ENCODE measurements at regions not wholly inside any gene's neighbourhood (a gene's known extent, or its start where the extent isn't known, plus 50 kb on each side); places are given as distances from the start of the nearest gene placed in this dataset.
"Not testable (repeated sequence)": the region's sequence is repeated elsewhere in the genome, so short reads cannot be mapped to it uniquely, and the experiment has no call there.

DNA sequence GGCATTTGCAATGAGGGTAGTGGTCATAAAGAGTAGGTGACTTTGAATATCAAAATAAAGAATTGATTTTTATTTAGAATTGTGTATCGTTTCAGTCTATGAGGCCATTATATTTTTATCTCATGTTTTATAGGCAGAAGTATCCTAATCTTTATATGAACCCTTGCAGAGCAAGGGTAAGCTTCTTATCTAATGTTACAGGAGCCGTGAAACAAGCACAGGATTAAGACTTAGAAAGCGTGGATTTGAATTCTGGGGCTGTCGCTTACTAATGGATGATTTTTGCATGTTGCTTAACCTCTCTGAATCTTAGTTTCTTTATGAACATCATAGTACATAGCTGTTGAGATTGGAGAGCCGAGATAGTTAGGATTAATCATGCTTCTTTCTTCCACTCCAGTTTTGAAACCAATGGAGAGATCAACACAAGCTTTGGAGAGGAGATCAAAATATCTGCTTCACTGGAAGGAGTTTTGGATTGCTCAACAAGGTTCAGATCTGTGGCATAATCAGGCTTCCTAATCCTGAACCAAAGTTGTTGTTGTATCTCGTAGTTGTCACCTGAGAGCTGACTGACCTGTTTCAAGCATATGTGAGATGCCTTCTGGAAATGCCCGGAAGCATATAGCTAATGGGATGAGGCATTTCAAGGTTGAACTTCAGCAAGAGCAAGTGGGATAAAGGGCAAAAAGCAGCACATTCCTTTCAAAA lies 166.9 kb upstream of the GK2 start:
- in situ Hi-C loops (cut with MboI; ENCODE audit: low sequenced_read_pairs): loop anchor here (25.0 kb wide), 1 partner anchor 613 kb away; no protein-coding TSS in a partner anchor

DNA sequence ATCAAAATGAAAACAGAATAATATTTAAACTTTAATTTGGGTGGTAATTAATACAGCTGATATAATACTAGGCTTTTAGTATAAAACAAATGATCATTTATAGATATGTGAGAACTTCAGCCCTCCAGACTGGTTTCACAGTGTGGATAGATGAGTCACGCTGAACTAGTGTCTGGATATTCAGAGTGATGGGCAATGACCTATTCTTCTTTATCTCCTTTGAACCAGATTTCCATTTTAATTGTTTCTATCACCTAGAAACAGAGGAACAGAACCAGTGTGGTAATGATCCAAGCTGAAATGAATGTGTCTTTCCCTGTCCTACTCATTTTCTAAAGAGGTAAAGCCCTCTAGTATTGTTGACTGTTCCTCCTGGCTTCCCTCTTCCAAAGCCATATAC lies 155.2 kb upstream of the GK2 start:
- in situ Hi-C loops (cut with MboI; ENCODE audit: low sequenced_read_pairs): loop anchor here (25.0 kb wide), 1 partner anchor 601 kb away; no protein-coding TSS in a partner anchor

DNA sequence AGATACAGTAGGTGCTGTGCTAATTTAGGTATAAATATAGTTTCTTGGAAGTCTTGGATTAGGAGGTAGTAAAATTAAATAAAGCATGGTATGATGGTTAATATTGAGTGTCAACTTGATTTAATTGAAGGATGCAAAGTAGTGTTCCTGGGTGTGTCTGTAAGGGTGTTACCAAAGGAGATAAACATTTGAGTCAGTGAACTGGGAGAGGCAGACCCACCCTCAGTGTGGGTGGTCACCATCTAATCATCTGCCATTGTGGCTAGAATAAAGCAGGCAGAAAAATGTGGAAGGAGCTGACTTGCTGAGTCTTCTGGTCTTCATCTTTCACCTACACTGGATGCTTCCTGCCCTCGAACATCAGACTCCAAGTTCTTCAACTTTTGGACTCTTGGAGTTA lies 153.7 kb upstream of the GK2 start:
- in situ Hi-C loops (cut with MboI; ENCODE audit: low sequenced_read_pairs): loop anchor here (25.0 kb wide), 1 partner anchor 599 kb away; no protein-coding TSS in a partner anchor

DNA sequence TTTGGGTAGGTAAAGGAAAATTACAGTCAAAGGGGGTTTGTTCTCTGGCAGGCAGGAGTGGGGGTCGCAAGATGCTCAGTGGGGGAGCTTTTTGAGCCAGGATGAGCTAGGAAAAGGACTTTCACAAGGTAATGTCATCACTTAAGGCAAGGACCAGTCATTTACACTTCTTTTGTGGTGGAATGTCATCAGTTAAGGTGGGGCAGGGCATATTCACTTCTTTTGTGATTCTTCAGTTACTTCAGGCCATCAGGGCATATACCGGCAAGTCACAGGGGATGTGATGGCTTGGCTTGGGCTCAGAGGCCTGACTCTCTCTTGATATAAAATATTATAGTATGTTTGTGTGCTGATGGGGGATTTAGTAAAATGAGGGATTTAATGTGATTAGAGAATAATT lies 151.4 kb upstream of the GK2 start:
- in situ Hi-C loops (cut with MboI; ENCODE audit: low sequenced_read_pairs): loop anchor here (25.0 kb wide), 1 partner anchor 597 kb away; no protein-coding TSS in a partner anchor

DNA sequence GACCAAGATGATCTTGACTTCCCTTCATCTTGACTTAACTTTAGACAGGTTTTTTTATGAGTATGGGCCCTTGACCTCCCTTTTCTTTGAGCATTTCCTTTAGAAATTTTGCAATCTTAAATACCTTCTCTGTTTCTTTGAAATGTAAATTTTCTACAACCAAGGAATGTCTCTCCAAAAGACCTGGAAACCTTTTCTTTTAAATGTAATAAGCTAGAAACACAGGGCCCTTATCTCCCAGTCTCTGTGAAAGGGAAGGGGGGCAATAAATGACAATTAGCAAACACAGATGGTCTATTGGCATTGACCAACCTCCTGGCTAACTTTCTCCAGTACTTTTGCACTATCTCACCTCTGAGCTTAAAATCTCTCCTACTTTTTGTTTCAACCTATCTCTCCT lies 144.3 kb upstream of the GK2 start:
- in situ Hi-C loops (cut with MboI; ENCODE audit: low sequenced_read_pairs): loop anchor here (25.0 kb wide), 1 partner anchor 590 kb away; no protein-coding TSS in a partner anchor

DNA sequence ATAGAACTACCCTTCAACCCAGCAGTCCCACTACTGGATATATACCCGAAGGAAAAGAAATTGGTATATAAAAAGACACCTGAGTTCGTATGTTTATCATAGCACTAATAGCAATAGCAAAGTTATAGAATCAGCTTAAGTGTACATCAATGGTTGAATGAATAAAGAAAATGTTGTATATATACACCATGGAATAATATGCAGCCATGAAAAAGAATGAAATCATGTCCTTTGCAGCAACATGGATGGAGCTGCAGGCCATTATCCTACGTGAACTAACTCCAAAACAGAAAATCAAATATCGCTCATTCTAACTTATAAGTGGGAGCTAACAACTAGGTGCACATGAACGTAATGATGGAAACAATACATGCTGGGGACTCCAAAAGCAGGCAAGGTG lies 143.5 kb upstream of the GK2 start:
- in situ Hi-C loops (cut with MboI; ENCODE audit: low sequenced_read_pairs): loop anchor here (25.0 kb wide), 1 partner anchor 589 kb away; no protein-coding TSS in a partner anchor

DNA sequence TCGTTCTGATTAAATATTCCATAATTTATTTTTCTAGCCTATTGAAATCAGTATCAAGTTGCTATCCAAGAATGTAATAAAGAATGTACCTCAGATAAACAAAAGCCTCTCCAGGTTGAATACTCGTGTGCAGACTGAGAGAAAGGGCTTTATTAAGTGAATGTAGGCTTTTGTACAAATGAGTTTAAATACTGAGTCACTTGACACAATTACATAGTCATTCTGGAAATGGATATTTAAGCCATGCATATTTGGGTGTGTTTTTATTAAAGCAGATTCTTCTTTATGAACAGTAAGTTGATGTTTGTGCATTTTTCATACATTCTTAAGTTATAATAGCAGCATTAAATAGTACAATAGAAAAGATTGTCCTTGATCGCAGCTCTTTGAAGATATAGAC lies 139.8 kb upstream of the GK2 start:
- in situ Hi-C loops (cut with MboI; ENCODE audit: low sequenced_read_pairs): no loop called here

DNA sequence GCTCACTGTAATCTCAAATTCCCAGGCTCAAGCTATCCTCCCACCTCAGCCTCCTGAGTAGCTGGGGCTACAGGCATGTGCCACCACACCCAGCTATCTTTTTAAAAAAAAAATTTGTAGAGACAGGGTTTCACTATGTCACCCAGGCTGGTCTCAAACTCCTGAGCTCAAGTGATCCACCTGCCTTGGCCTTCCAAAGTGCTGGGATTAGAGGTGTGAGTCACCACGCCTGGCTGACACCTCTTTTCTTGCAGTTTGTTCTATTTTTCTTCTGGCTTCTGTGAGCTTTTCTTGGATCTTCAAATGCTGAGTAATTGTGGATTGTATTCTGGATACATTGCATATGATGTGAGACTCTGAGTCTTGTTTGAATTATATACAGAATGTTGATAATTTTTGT lies 137.3 kb upstream of the GK2 start:
- in situ Hi-C loops (cut with MboI; ENCODE audit: low sequenced_read_pairs): not testable (repeated sequence)

DNA sequence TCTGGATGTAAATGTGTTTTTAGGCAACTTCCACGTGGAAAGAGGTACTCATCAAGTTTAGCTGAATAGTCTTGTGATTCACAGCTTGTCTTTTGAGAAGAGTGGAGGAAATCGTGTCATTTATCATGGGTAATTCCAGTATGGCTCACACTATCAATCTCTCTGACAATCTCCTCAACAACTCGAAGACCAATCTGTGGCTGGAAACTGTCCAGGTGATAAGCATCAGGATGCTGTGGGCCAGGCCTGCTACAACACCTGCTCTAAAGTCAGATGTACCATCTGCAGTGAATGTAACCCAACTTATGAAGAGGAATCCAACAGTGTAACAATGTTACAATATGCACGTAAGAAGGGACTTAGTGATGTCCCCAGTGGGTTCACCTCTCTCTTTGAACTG lies 132.1 kb upstream of the GK2 start:
- in situ Hi-C loops (cut with MboI; ENCODE audit: low sequenced_read_pairs): no loop called here

DNA sequence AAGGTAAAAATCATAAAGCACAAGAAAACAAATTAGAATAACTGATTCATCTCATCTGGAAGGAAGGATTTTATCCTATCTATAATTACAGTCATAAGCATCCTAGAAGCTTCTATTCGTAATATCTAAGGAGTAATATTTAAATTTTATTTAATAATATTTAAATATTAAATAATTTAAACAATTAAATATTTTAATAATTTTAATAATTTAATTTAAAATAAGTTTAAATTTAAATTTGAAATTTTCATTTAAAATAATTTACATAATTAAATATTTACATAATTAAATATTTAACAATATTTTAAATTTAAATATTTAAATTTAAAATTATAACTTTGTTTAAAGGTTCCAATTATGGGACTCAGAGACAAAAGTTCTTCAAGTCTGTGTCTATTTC lies 127.5 kb upstream of the GK2 start:
- in situ Hi-C loops (cut with MboI; ENCODE audit: low sequenced_read_pairs): no loop called here

DNA sequence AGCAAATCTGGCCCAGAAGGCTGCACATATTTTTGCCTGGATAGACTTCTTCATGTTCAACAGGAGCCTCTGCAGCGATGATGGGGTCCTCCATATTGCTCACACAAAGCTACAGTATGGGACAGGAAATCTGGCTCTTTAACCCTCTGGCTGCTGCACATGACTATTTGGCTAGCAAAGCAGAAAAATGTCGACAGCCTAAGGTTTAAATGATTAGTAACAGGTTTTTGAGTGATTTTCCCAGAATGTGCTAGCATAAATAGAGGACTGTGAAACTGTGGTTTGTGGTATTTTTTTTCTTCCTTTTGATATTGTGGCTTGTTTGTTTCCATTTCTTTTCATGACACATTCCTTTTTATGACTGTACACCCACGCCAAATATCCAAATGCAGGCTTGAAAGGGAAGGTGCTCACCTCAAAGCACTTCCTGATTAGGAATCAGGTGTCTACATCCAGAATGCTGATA lies 120.2 kb upstream of the GK2 start:
- in situ Hi-C loops (cut with MboI; ENCODE audit: low sequenced_read_pairs): no loop called here

DNA sequence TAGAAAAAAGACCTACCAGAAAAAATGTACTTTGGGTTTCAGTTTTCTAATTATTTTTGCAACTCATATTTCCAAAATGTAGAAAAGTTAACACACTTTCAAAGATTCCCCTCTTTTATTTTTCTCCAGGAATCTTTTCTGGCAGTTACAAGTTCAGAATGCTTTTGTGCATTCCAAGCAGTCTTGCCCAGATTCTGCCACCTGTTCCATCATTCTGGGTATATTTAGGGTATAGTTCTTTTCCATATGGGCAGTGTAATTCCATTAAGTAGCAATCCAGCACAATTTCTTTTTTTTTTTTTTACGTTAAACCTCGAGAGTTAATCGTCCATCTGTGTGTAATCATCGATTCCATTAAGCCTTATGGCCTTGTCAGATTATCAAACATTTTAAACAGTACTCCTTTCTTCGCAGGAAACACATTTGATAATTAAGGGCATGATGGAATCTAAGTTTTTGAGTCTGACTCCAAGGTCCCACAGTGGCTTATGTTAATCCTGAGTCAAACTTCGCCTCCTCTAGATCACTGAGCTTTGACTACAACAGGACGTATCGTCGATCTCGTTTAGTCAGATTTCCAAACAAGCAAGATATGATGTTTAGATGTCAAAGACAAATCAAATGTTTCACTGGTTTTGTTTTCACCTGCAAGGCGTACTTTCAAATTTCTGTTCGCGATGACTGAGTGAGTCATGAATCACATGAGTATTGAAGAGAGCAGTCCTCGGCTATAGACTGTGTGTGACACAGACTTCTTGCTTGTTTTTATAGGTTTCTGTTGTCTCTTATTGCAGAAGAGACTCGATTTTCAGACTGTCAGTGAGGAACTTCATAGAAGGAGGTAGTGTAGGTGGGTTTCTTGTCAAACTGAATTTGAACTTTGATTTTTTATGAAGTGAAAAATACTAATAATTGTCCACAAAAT lies 118.9 kb upstream of the GK2 start:
- in situ Hi-C loops (cut with MboI; ENCODE audit: low sequenced_read_pairs): no loop called here

DNA sequence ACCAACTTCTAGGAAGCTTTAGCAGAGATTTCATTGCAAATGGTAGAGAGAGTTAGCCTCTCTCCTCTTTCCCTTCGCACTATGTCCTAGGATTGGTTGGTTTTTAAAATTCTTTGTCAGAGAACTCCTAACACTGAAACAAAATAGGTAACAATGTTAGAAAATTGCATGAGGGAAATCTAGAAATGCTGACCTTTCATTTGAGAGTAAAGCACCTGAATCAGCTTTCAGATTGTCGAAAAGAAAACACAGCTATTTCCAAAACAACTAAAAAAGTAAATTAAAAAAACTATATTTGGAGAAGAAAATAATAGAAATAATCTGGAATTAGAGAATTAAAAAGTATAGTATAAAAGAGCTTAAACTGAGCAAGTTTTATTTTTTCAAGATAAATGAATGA lies 108.1 kb upstream of the GK2 start:
- in situ Hi-C loops (cut with MboI; ENCODE audit: low sequenced_read_pairs): no loop called here

DNA sequence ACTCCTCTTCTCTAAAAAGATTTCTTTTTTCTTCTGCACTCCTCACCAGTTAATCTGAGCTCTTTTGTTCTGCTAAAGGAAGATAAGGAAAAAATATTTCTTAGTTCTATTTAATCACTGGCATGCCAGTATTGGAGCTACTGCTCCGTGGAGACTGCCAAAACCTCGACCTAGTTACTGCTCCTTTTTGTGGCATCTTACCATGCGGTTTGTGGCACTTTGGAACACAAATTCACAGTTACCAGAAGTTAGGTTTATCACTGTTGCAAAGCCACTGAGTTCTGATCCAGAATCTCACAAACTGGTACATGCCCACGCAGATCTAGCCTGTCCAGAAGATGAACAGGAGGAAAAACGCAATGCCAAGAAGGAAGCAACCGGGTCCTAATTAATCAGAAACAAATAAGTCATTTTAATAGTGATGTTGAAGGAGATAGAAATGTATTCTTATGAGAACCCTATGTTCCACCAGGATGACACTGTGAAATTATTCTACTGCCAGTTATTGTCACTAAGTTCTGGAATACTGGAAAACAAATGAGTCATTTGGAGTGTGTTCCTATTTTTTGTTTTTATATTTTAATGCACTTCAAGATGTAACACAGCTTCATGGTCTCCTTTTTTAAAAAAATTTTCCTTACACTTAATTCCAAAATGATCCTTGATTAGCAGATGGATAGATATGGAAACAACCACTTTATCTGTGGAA lies 106.7 kb upstream of the GK2 start:
- in situ Hi-C loops (cut with MboI; ENCODE audit: low sequenced_read_pairs): no loop called here

DNA sequence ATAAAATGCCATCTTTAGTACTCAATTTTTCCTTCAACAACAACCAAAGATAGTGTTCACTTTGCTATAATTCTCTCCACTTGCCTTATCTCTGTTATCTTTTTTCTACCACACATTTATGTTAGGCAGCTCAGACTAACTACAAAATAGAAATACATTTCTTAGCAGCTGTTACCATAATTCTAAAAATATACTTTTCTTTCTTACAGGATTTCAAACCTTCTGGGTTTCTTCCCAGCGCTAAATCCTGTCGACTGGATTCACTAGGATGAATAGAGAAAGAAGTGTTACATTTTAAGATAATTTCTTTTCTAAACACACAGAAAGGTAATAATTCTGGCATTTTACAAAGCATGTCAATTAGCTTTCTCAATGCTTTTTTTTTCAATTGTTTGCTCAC lies 105.5 kb upstream of the GK2 start:
- in situ Hi-C loops (cut with MboI; ENCODE audit: low sequenced_read_pairs): no loop called here

DNA sequence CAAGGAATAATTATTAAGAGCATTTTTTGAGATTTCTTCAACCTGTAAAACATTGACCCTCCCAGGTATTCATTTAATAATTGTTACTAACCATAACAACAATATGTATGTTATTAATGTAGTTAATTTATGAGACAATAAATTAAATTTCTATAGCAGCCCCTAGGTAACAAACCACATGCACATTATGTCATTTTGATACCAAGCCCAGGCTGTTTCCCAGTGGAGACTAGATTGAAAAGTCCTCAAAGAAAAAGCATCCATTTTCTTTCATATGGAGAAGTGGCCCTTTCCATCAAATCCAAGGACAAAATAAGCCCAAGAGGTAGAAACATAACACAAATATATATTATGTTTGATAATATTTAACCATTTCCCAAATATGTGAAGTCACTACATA lies 104.3 kb upstream of the GK2 start:
- in situ Hi-C loops (cut with MboI; ENCODE audit: low sequenced_read_pairs): no loop called here

DNA sequence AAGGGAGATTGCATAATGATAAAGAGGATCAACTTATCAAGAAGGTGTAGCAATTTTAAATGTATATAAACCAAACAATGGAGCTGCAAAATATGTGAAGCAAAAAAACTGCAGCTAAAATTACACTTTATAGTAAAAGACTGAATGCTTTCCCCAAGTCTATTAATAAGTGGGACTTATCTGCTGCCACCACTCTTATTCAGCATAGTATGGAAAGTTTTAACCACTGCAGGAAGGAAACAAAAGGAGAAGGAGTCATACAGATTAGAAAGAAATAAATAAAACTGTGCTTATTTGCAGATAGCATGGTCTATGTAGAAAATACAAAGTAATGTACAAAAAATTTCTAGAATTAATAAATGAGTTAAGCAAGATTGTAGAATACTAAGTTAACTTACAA lies 94.1 kb upstream of the GK2 start:
- in situ Hi-C loops (cut with MboI; ENCODE audit: low sequenced_read_pairs): no loop called here

DNA sequence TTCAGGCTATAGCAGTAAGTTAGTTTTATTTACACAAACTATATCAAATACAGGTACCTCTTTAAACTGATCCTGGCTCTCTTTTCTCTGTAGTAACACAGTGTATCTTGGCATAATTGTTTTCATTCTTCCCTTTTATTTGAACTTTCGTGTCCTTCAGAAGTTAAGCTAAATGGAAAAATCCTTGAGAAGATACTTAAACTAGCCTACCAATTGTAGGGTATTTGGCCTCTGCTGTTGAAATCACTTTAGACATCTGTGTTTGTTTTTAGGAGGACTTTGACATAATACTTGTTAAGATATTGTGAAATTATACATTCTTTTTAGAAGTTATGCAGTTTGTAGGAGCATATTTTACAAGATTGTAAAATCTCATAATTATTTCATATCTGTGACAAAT lies 90.3 kb upstream of the GK2 start:
- in situ Hi-C loops (cut with MboI; ENCODE audit: low sequenced_read_pairs): no loop called here

DNA sequence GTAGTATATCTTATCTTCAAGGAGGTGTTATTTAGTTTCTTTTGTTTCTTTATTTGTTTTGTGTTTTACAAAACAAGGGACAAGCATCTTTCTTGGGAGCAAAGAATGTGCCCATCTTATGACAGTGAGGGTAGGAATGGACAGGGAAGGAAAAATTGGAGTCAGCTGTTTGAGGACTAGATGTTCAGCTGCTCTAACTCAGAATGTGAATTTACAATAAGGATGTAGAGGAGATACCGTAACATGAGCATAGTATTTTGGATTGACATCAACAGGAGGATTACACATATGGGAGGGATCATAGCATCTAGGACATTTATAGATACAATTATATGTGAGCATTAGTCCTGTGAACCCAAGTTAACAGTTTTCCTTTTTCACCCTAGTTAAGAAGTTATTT lies 89.0 kb upstream of the GK2 start:
- in situ Hi-C loops (cut with MboI; ENCODE audit: low sequenced_read_pairs): no loop called here

DNA sequence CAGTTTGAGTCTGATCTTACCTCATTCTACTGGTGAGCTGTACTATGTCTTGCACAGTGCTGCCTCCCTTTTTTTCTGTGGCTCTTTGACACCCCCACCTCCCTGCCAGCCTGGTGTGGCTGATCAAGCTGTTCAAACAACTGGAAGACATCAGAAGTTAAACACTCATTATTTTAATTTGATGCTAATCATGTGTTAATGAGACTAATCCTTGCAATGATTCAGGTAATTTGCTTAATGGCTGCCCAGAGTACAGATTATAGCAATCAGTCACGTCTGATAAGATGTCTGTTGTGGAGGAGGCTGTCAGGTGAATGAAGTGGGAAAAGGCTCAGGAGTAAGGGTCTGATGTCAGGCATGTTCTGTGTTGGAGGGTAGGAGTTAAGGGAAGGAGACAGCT lies 87.4 kb upstream of the GK2 start:
- in situ Hi-C loops (cut with MboI; ENCODE audit: low sequenced_read_pairs): no loop called here

DNA sequence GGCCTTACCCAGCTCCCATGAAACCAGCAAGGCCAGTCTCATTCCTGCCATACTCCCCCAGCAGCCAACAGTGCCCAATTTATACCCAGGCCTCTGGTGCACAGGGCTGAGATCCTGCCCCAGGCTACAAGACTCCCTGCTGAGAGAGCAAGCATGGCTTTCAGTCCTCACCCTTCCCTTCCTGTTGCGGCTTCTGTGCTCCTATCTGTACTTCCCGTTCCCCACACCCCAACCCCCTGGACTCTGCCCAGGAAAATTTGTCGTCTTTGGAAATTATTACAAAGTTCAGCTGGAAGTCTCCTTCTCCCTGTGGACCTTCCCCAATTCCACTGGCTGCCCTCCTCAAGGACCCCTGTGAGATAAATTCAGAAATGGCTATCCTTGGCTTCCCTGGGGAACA lies 84.1 kb upstream of the GK2 start:
- in situ Hi-C loops (cut with MboI; ENCODE audit: low sequenced_read_pairs): no loop called here

Data from HL-60/S4 (cell line).